ENCODE measurements at regions not wholly inside any gene's neighbourhood (a gene's known extent, or its start where the extent isn't known, plus 50 kb on each side); places are given as distances from the start of the nearest gene placed in this dataset.
A peak's percentile ranks its signal among the peaks of the same experiment; 100 is the strongest.
"Not testable (repeated sequence)": the region's sequence is repeated elsewhere in the genome, so short reads cannot be mapped to it uniquely, and the experiment has no call there.

DNA sequence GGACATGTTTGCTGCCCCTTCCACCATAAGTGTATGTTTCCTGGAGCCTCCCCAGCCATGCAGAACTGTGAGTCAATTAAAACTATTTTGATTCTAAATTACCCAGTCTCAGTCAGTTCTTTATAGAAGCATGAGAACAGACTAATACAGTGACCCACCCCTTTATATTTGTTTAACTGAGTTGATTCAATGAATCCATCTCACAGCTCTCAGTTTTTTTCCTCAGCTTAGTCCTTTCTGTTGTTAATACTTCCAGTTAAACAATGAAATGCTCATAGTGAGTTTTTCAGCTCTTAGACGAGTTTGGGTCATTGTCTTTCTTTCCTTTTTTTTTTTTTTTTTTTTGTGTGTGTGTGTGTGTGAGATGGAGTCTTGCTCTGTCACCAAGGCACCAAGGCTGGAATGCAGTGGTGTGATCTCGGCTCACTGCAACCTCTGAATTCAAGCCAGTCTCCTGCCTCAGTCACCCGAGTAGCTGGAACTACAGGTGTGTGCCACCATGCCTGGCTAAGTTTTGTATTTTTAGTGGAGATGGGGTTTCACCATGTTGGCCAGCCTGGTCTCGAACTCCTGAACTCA, 627.4 kb downstream of the SPATA31A7 start:
- not testable (repeated sequence) for ATAC-seq

DNA sequence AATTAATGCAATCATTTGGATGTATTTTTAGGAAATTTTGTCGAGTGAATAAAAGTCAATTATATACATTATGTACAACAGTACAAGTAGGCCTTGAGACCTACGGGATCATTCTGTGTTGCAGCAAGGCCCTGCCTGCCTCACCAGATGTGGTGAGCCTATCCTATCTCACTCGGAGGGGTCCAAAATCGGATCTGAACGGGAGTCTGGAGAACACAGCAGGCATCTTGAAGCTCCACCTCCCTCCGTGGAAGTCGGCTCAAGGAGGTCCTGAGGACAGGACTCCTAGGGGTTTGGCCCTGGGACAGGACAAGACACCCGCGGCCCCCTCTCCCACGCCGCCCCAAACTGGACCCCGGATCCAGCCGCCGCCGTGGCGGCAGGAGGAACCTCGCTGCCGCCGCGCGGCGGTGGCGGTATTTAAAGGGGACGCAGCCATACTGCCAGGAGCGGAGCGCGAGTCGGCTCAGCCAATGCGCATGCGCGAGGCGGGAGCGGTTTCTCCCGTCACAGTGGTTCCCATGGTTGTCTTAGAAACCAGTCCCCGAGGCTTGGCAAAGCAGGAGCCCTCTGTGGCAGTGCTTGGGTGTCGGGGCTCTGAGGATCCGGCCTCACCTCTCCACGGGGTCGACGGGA, 663.9 kb downstream of the SPATA31A7 start:
- ATAC-seq: peak; percentile 64 to 70

DNA sequence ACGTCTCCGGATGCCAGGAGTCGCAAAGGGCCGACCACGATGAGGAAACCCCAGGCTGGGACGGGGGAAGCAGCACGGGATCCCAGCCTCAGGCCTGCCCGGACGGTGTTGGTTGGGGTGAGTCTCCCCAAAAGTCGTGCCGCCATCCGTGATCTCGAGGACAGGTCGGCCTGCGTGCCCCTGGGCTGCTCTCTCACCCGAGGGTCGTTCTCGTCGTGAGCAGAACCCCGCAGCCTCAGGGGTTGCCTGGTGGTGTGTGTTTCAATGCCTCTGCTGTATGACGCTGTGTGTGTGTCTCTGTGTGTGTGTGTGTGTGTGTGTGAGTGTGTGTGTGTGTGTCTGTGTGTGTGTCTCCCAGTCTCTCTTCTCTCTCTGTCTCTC, 664.4 kb downstream of the SPATA31A7 start:
- ATAC-seq: not testable (repeated sequence)

DNA sequence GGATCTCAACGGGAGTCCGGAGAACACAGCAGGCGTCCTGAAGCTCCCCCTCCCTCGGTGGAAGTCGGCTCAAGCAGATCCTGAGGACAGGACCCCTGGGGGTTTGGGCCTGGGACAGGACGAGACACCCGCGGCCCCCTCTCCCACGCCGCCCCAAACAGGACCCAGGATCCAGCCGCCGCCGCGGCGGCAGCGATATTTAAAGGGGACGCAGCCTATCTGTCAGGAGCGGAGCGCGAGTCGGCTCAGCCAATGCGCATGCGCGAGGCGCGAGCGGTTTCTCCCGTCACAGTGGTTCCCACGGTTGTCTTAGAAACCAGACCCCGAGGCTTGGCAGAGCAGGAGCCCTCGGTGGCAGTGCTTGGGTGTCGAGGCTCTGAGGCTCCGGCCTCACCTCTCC, 666.4 kb downstream of the SPATA31A7 start:
- ATAC-seq: peak; percentile 55 to 74

DNA sequence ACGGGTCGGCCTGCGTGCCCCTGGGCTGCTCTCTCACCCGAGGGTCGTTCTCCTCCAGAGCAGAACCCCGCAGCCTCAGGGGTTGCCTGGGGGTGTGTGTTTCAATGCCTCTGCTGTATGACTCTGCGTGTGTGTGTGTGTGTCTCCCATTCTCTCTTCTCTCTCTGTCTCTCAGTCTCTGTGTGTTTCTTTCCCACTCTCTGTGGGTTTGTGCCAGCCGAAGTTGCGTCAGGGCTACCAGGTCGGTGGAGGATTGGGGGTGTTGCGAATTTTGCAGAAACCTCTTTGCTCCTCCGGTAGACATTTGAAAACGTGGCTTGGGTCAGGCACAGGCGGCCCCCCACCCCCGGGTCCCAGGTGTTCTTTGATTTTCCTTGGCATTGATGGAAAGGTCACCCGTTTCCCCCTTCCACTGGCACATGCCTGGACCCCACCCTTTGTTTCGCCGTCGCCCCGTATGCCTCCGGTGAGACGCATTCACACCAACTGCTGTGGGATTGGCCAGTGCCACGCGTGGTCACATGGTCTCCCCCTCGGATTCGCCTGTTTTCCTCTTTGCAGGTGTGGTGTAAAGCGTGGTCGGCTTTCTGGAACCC, 667.1 kb downstream of the SPATA31A7 start:
- ATAC-seq: not testable (repeated sequence)

DNA sequence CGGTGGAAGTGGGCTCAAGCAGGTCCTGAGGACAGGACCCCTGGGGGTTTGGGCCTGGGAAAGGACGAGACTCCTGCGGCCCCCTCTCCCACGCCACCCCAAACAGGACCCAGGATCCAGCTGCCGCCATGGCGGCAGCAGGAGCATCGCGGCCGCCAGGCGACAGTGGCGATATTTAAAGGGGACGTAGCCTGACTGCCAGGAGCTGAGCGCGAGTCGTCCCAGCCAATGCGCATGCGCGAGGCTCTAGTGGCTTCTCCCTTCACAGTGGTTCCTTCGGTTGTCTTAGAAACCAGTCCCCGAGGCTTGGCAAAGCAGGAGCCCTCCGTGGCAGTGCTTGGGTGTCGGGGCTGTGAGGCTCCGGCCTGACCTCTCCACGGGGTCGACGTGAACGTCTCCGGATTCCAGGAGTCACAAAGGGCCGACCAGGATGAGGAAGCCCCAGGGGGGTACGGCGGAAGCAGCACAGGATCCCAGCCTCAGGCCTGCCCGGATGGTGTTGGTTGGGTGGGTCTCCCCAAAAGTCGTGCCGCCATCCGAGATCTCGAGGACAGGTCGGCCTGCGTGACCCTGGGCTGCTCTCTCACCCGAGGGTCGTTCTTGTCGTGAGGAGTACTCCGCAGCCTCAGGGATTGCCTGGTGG, 668.0 kb downstream of the SPATA31A7 start:
- peak; percentile 79 to 81 for ATAC-seq

DNA sequence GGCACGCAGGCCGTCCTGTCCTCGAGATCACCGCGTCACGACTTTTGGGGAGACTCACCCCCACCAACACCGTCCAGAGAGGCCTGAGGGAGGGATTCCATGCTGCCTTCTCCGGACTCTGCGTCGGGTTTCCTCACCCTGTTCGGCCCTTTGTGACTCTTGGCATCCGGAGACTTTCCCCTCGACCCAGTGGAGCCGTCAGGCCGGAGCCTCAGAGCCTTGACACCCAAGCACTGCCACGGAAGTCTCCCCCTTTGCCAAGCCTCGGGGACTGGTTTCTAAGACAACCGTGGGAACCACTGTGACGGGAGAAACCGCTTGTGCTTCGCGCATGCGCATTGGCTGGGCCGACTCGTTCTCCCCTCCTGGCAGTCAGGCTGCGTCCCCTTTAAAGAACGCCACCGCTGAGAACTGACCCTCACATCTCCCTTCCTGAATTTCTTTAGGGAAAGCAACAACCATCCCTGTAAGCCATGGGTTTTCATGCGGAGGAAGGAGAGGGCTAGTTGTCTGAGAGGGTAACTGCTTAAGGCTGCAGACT, 672.7 kb downstream of the SPATA31A7 start:
- not testable (repeated sequence) for ATAC-seq

DNA sequence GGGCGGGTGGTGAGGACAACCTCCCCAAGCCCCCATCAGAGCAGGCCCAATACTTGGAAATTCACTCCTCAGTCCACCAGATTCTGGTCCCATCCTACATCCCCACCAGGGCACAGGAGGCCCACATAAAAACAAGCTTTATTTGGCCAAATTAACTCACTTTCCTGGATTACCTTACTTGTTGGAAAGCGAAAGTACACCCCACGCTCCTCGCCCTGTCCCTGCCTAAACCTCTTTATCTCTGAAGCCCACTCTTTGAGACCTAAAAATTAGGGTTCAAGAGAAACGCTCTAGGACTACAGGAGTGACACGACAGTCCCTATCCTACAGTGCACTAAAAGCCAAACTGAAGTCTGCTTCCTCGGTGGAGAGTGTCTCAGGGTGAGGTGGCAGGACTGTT, 674.6 kb downstream of the SPATA31A7 start:
- ATAC-seq: not testable (repeated sequence)

DNA sequence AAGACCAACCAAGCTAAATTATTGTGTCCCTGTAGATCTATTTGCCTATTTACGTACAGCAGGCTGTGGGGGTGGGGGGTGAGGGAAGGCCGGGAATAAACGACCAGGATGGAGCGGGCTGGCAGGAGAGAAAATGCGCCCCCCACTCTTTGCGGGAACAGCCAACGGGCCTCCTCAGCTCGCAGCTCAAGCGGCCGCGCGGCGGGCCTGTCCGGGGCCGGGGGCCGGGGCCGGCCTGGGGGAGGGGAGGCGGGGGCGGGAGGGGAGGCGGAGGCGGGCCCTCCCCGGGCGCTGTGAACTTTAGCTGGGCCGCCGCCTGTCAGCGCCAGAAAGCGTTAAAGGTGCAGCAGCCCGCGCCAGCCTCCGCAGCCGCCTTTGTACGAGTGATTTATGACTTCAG, 679.1 kb downstream of the SPATA31A7 start:
- ATAC-seq: not testable (repeated sequence)

DNA sequence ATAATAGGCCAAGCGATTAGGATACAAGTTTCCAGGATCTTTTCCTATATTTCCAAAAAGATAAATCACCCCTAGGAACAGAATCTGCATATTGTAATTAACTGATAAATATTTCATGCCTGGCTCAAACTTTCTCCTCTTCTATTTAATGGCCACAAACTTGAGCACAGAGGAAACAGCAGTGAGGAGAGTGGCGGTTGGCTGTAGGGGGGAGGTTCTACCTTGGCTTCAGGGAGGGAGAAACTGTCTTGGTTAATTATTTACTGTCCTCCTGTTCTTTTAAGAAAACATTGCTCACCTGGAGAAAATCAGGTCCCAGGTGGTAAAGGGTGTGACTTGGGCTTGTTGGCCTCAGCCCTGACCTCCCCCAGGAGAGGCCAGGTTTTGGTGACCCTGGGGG, 682.5 kb downstream of the SPATA31A7 start:
- ATAC-seq: not testable (repeated sequence)
